ENCODE measurements at regions not wholly inside any gene's neighbourhood (a gene's known extent, or its start where the extent isn't known, plus 50 kb on each side); places are given as distances from the start of the nearest gene placed in this dataset.

DNA sequence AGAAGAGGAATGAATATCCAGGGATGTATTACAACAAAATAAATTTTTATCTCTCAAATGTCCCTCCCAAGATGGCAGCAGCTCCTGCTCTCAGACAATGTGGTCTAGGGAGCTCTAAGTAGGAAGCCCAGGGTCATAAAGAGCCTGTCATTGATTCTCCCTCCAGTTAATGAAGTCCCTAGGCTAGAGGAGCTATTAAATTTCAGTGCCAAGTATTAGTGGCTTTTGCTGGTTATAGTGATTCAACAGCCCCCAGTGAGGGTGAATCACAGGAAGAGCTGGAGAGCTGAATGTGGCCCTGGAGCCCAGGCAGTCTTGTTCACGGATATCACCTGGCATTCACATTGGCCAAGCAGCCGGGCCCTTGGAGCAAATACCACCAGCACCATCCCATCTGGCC, 109.8 kb upstream of the YPEL5 start:
- H3K9me3 ChIP-seq (ENCODE audit: control insufficient read depth in 4 of 4, low read length in 3 of 4) = no peaks in the 10 kb centered on the region
- no peak overlapping the region for H3K9ac ChIP-seq (ENCODE audit: low read depth in 1 of 2, low read length in 2 of 2)
- no peak overlapping the region for H3K4me3 ChIP-seq (ENCODE audit: low read depth in 1 of 3, low read length in 3 of 3)
- no peaks in the 10 kb centered on the region for H3K27me3 ChIP-seq (ENCODE audit: control insufficient read depth in 4 of 4, insufficient read depth in 4 of 4, low read length in 3 of 4)
- WGBS = 96% methylated on average over 2 of the region's 2 CpGs
- peaks cover 0 to 3% (median 0%) of the 10 kb centered on the region in 4 donors for H3K4me1 ChIP-seq (ENCODE audit: control insufficient read depth in 4 of 4, insufficient read depth in 4 of 4, low read length in 3 of 4)
- DNase-seq (ENCODE audit: low spot score) = no peak
- no peak overlapping the region for H3K27ac ChIP-seq (ENCODE audit: low read depth in 1 of 2, low read length in 2 of 2)
- no peaks in the 10 kb centered on the region for H3K36me3 ChIP-seq (ENCODE audit: control insufficient read depth in 4 of 4, insufficient read depth in 3 of 4, low read depth in 1 of 4, low read length in 3 of 4)
- TF ChIP-seq, protein P1, sequence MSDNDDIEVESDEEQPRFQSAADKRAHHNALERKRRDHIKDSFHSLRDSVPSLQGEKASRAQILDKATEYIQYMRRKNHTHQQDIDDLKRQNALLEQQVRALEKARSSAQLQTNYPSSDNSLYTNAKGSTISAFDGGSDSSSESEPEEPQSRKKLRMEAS (IDR thresholded peaks at IDR 0.05) = no peak
- TF ChIP-seq, protein P2, sequence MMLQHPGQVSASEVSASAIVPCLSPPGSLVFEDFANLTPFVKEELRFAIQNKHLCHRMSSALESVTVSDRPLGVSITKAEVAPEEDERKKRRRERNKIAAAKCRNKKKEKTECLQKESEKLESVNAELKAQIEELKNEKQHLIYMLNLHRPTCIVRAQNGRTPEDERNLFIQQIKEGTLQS (IDR thresholded peaks at IDR 0.05) = no peak
- TF ChIP-seq, protein P3, sequence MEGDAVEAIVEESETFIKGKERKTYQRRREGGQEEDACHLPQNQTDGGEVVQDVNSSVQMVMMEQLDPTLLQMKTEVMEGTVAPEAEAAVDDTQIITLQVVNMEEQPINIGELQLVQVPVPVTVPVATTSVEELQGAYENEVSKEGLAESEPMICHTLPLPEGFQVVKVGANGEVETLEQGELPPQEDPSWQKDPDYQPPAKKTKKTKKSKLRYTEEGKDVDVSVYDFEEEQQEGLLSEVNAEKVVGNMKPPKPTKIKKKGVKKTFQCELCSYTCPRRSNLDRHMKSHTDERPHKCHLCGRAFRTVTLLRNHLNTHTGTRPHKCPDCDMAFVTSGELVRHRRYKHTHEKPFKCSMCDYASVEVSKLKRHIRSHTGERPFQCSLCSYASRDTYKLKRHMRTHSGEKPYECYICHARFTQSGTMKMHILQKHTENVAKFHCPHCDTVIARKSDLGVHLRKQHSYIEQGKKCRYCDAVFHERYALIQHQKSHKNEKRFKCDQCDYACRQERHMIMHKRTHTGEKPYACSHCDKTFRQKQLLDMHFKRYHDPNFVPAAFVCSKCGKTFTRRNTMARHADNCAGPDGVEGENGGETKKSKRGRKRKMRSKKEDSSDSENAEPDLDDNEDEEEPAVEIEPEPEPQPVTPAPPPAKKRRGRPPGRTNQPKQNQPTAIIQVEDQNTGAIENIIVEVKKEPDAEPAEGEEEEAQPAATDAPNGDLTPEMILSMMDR (IDR thresholded peaks at IDR 0.05; ENCODE audit: low read depth, low read length, missing input control) = no peak
- TF ChIP-seq SP1 (IDR thresholded peaks at IDR 0.05) = no peak
- TF ChIP-seq NR2F2 (IDR thresholded peaks at IDR 0.05) = no peak
- TF ChIP-seq FOXA1 (IDR thresholded peaks at IDR 0.05) = no peak

DNA sequence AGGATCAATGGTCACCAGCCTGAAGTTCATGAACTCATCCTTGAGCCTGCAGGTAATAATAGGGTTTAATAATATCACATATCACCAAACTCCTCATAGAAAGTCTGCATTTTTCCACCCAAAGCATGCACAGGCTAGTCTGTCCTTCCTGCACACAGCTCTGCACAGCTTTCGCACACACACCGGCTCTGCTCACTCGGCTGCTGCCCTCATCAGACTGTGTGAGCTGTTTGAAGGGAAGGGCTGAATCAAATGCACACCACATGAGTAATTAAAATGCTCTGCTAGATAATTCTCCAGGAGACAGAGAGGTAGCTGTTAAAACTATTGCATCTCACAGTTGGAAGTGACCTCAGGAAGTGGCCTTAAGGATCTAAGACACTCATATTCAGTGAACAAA, 108.4 kb upstream of the YPEL5 start:
- 80% methylated on average over 3 of the region's 3 CpGs for WGBS
- Histone ChIP-seq H3K4me1 (ENCODE audit: control insufficient read depth in 4 of 4, insufficient read depth in 4 of 4, low read length in 3 of 4) (peaks cover 0 to 3% (median 0%) of the 10 kb centered on the region in 4 donors), H3K36me3 (ENCODE audit: control insufficient read depth in 4 of 4, insufficient read depth in 3 of 4, low read depth in 1 of 4, low read length in 3 of 4) (no peaks in the 10 kb centered on the region), H3K9ac (ENCODE audit: low read depth in 1 of 2, low read length in 2 of 2) (no peak overlapping the region), H3K27ac (ENCODE audit: low read depth in 1 of 2, low read length in 2 of 2) (no peak overlapping the region), H3K9me3 (ENCODE audit: control insufficient read depth in 4 of 4, low read length in 3 of 4) (no peaks in the 10 kb centered on the region), H3K27me3 (ENCODE audit: control insufficient read depth in 4 of 4, insufficient read depth in 4 of 4, low read length in 3 of 4) (no peaks in the 10 kb centered on the region), H3K4me3 (ENCODE audit: low read depth in 1 of 3, low read length in 3 of 3) (no peak overlapping the region)
- no peak for TF ChIP-seq TAF1 (conservative IDR thresholded peaks at IDR 0.05)
- TF ChIP-seq, protein P2 (IDR thresholded peaks at IDR 0.05) = no peak
- TF ChIP-seq, protein P4, sequence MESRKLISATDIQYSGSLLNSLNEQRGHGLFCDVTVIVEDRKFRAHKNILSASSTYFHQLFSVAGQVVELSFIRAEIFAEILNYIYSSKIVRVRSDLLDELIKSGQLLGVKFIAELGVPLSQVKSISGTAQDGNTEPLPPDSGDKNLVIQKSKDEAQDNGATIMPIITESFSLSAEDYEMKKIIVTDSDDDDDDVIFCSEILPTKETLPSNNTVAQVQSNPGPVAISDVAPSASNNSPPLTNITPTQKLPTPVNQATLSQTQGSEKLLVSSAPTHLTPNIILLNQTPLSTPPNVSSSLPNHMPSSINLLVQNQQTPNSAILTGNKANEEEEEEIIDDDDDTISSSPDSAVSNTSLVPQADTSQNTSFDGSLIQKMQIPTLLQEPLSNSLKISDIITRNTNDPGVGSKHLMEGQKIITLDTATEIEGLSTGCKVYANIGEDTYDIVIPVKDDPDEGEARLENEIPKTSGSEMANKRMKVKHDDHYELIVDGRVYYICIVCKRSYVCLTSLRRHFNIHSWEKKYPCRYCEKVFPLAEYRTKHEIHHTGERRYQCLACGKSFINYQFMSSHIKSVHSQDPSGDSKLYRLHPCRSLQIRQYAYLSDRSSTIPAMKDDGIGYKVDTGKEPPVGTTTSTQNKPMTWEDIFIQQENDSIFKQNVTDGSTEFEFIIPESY (IDR thresholded peaks at IDR 0.05) = no peak
- TF ChIP-seq, protein P3 (IDR thresholded peaks at IDR 0.05; ENCODE audit: low read depth, low read length, missing input control) = no peak
- TF ChIP-seq, protein P1 (IDR thresholded peaks at IDR 0.05) = no peak
- peak in 1 of 2 donors; percentile 18 for TF ChIP-seq HNF4A (conservative IDR thresholded peaks at IDR 0.05)
- TF ChIP-seq, protein P5, sequence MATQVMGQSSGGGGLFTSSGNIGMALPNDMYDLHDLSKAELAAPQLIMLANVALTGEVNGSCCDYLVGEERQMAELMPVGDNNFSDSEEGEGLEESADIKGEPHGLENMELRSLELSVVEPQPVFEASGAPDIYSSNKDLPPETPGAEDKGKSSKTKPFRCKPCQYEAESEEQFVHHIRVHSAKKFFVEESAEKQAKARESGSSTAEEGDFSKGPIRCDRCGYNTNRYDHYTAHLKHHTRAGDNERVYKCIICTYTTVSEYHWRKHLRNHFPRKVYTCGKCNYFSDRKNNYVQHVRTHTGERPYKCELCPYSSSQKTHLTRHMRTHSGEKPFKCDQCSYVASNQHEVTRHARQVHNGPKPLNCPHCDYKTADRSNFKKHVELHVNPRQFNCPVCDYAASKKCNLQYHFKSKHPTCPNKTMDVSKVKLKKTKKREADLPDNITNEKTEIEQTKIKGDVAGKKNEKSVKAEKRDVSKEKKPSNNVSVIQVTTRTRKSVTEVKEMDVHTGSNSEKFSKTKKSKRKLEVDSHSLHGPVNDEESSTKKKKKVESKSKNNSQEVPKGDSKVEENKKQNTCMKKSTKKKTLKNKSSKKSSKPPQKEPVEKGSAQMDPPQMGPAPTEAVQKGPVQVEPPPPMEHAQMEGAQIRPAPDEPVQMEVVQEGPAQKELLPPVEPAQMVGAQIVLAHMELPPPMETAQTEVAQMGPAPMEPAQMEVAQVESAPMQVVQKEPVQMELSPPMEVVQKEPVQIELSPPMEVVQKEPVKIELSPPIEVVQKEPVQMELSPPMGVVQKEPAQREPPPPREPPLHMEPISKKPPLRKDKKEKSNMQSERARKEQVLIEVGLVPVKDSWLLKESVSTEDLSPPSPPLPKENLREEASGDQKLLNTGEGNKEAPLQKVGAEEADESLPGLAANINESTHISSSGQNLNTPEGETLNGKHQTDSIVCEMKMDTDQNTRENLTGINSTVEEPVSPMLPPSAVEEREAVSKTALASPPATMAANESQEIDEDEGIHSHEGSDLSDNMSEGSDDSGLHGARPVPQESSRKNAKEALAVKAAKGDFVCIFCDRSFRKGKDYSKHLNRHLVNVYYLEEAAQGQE (IDR thresholded peaks at IDR 0.05) = no peak
- TF ChIP-seq FOXA1 (IDR thresholded peaks at IDR 0.05) = no peak
- no peak for TF ChIP-seq FOXA2 (IDR thresholded peaks at IDR 0.05)
- peak in 1 of 2 donors; percentile 51 for TF ChIP-seq RXRA (IDR thresholded peaks at IDR 0.05)
- no peak for TF ChIP-seq NR2F2 (IDR thresholded peaks at IDR 0.05)
- TF ChIP-seq JUND (IDR thresholded peaks at IDR 0.05) = no peak
- no peak for TF ChIP-seq RAD21 (IDR thresholded peaks at IDR 0.05)
- TF ChIP-seq GABPA (IDR thresholded peaks at IDR 0.05 in 1 of 2, conservative IDR thresholded peaks at IDR 0.05 in 1 of 2) = no peak
- TF ChIP-seq HNF4G (IDR thresholded peaks at IDR 0.05) = no peak
- TF ChIP-seq SP1 (IDR thresholded peaks at IDR 0.05) = no peak
- TF ChIP-seq EGR1 (IDR thresholded peaks at IDR 0.05; ENCODE audit: low read depth in 2 of 2) = no peak
- no peak for DNase-seq (ENCODE audit: low spot score)
